ENCODE measurements at regions not wholly inside any gene's neighbourhood (a gene's known extent, or its start where the extent isn't known, plus 50 kb on each side); places are given as distances from the start of the nearest gene placed in this dataset.

- TF ChIP-seq CTCF (IDR thresholded peaks at IDR 0.05), result no peak
- no peak for TF ChIP-seq POLR2A (IDR thresholded peaks at IDR 0.05)
These were observed 287.9 kb upstream of the MTNR1B start for GRCh38 chr11:92681586-92681985.
